Left lung (tissue), 4 donors: ENCODE measurements at regions not wholly inside any gene's neighbourhood (a gene's known extent, or its start where the extent isn't known, plus 50 kb on each side); places are given as distances from the start of the nearest gene placed in this dataset.

Source experiments
- ATAC-seq: fragments of 200-7000 bp; cut with Tn5 transposase; one replicate; pipeline ENCODE4 v1.9.1; 2020; ENCODE audit warnings: moderate library complexity
- DNase-seq, 4 donors: peaks; one replicate each; pipeline ENCODE4 v3.0.0-alpha.2; 2013 to 2020
- H3K27ac ChIP-seq, 2 donors: fragments of 200-600 bp; sonication (generic) in 1 of 2; one replicate each; pipeline versions ENCODE4 v1.5.0 to v1.8.0; 2020 to 2021
- H3K27me3 ChIP-seq, 2 donors: fragments of 200-600 bp; sonication (generic) in 1 of 2; one replicate each; pipeline versions ENCODE4 v1.5.0 to v1.8.0; 2020 to 2021
- H3K36me3 ChIP-seq, 2 donors: fragments of 200-600 bp; sonication (generic) in 1 of 2; one replicate each; pipeline versions ENCODE4 v1.5.0 to v1.8.0; 2020 to 2021
- H3K4me1 ChIP-seq, 2 donors: fragments of 200-600 bp; one replicate each; pipeline ENCODE4 v1.8.0; 2021
- H3K4me3 ChIP-seq, 2 donors: fragments of 200-600 bp; sonication (generic) in 1 of 2; one replicate each; pipeline versions ENCODE4 v1.5.0 to v1.8.0; 2020 to 2021; ENCODE audit warnings: mild to moderate bottlenecking in 1 of 2
- H3K9me3 ChIP-seq, 2 donors: fragments of 200-600 bp; sonication (generic) in 1 of 2; one replicate each; pipeline versions ENCODE4 v1.5.0 to v1.8.0; 2020 to 2021
- intact Hi-C, 2 donors: fragments of 100-400 bp; cut with DNase I; formaldehyde crosslinking; loops; one replicate each; pipeline versions ENCODE4 v1.11.2 to v1.14.2; 2022
- TF ChIP-seq, protein P1 (sequence below), 2 donors: fragments of 200-600 bp; sonication (generic) in 1 of 2; IDR thresholded peaks; one replicate each; pipeline versions ENCODE4 v1.5.0 to v1.8.0; 2021; ENCODE audit warnings: antibody characterized with exemption in 2 of 2
- donor health status: DM: no; HTN: yes; CAD: no.
- donor health status: DM: no; HTN: no; CAD: no.

DNA sequence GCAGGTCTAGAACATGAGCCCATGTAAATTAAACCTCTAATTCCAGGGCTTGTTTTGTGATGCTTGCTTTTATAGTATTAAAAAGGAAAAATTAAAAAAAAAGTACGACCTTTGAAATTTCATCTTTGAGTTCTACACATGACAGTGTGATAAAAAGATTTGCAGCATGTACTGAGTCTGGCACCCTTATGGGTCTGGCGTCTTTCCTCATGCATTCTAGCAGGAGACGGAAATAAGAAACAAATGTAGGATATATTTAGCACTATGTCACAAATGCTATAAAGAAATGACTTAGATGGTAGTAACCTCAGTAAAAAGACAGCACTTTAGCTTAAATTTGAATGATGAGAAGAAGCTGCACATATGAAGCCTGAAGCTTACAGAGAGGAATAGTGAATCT is 1474.3 kb upstream of the CDH6 start:
- no peak overlapping the region for H3K27ac ChIP-seq

DNA sequence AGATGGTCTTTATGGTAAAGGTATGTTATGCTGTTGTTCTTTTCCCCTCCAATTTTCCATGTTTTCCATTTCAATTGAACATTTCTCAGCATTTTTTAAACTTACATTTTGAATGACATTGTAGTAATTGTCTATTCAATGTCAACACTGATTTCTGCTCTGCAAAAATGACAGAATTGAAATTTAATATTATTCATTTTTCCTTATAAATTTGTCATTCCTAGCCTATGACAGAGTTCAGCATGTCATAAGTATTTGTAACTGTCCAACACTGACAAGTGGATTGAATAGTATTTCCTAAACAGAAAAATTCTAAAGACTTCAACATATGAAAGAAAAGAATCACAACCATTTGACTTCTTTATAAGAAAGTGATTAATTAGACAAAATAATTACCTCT is 1478.3 kb upstream of the CDH6 start:
- H3K9me3 ChIP-seq = no peaks in the 10 kb centered on the region
- H3K36me3 ChIP-seq = no peaks in the 10 kb centered on the region
- H3K27me3 ChIP-seq = no peaks in the 10 kb centered on the region
- H3K4me1 ChIP-seq = no peaks in the 10 kb centered on the region
- TF ChIP-seq, protein P1, sequence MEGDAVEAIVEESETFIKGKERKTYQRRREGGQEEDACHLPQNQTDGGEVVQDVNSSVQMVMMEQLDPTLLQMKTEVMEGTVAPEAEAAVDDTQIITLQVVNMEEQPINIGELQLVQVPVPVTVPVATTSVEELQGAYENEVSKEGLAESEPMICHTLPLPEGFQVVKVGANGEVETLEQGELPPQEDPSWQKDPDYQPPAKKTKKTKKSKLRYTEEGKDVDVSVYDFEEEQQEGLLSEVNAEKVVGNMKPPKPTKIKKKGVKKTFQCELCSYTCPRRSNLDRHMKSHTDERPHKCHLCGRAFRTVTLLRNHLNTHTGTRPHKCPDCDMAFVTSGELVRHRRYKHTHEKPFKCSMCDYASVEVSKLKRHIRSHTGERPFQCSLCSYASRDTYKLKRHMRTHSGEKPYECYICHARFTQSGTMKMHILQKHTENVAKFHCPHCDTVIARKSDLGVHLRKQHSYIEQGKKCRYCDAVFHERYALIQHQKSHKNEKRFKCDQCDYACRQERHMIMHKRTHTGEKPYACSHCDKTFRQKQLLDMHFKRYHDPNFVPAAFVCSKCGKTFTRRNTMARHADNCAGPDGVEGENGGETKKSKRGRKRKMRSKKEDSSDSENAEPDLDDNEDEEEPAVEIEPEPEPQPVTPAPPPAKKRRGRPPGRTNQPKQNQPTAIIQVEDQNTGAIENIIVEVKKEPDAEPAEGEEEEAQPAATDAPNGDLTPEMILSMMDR (IDR thresholded peaks at IDR 0.05) = no peak
- H3K27ac ChIP-seq = no peak overlapping the region
- H3K4me3 ChIP-seq = no peak overlapping the region
- DNase-seq = no peak
- intact Hi-C loops = no loop called here
- ATAC-seq = no peak

More for the DNA sequence above, 1474.3 kb upstream of the CDH6 start:
- TF ChIP-seq, protein P1 (IDR thresholded peaks at IDR 0.05) = no peak
- DNase-seq (no peak), ATAC-seq (no peak)
- Histone ChIP-seq H3K9me3 (no peaks in the 10 kb centered on the region), H3K4me3 (no peak overlapping the region), H3K27me3 (no peaks in the 10 kb centered on the region), H3K36me3 (no peaks in the 10 kb centered on the region), H3K4me1 (no peaks in the 10 kb centered on the region)
- intact Hi-C loops = no loop called here

DNA sequence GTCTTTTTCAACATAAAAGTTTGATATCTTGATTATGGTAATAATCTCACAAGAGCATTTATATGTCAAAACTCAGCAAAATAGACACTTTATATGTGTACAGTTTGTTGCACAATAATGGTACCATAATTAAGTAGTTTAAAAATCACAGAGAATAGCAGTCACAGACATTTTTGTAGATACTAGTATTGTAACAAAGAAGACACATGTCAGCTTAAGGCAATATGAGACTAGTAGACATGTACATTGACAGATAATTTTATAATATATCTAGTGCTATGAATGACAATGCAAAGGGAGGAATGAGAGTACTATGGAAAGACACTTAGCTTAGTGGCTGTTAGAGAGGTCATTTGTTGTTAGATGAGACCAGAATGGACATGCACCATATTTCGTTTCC is 1490.6 kb upstream of the CDH6 start:
- peaks cover 0 to 4% of the 10 kb centered on the region in 2 donors for H3K9me3 ChIP-seq
- intact Hi-C loops = no loop called here
- no peak overlapping the region for H3K4me3 ChIP-seq
- no peaks in the 10 kb centered on the region for H3K27me3 ChIP-seq
- DNase-seq (no peak), ATAC-seq (no peak)
- no peak overlapping the region for H3K27ac ChIP-seq
- TF ChIP-seq, protein P1 (IDR thresholded peaks at IDR 0.05) = no peak
- H3K4me1 ChIP-seq = no peaks in the 10 kb centered on the region
- H3K36me3 ChIP-seq = no peaks in the 10 kb centered on the region

DNA sequence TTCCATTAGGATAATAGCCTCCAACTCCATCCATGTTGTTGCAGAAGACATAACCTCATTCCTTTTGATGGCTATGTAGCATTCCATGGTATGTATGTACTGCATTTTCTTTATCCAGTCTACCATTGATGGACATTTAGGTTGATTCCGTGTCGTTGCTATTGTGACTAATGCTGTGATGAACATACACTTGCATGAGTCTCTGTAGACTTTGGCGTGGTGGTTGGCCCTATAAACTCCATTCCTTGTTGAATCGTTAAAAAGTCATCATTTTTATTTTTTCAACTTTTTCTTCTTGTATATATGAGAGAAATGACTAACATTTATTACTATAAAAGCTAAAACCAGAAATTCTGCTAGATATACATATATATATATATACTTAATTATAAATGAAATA is 1491.9 kb upstream of the CDH6 start:
- H3K27me3 ChIP-seq = no peaks in the 10 kb centered on the region
- no peaks in the 10 kb centered on the region for H3K36me3 ChIP-seq
- no peak overlapping the region for H3K4me3 ChIP-seq
- ATAC-seq (no peak), DNase-seq (no peak)
- peaks cover 0 to 4% of the 10 kb centered on the region in 2 donors for H3K9me3 ChIP-seq
- intact Hi-C loops = no loop called here
- TF ChIP-seq, protein P1 (IDR thresholded peaks at IDR 0.05) = no peak
- no peak overlapping the region for H3K27ac ChIP-seq
- no peaks in the 10 kb centered on the region for H3K4me1 ChIP-seq

DNA sequence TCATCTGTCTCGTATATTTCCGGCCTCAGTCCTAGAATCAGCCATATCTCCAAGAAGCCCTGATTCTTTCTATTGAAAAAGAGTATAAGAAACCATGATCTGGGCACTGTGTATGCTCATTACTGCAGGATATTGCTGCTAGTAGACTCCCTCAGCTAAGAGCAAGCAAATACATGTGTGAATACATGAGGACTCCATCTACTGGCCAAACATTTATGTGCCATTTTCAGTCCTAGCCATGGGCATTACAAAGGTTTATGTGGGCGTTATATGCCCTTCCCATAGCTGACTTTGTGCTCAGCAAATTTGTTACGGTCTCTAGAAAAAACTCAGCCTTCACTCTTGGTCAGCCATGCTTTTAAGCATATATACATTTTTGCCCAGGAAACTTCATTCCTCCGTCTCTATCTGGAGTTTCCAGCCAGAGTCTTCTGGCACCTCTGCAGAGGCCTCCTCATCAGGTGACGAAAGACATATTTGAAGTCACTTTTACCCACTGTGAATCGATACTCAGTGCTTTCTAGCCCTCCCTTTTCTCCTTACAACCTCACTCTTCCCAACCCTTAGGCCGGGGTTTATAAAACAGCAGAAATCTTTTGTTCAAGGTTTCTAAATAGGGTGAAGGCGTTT is 1495.6 kb upstream of the CDH6 start:
- H3K4me3 ChIP-seq = no peak overlapping the region
- no peaks in the 10 kb centered on the region for H3K27me3 ChIP-seq
- no peaks in the 10 kb centered on the region for H3K36me3 ChIP-seq
- no peak overlapping the region for H3K27ac ChIP-seq
- no peak for ATAC-seq
- no peaks in the 10 kb centered on the region for H3K4me1 ChIP-seq
- intact Hi-C loops = no loop called here
- no peak for DNase-seq
- peaks cover 0 to 2% of the 10 kb centered on the region in 2 donors for H3K9me3 ChIP-seq
- TF ChIP-seq, protein P1 (IDR thresholded peaks at IDR 0.05) = no peak
